Right lobe of liver (tissue), 6 donors: ENCODE measurements at regions not wholly inside any gene's neighbourhood (a gene's known extent, or its start where the extent isn't known, plus 50 kb on each side); places are given as distances from the start of the nearest gene placed in this dataset.

ENCODE experiments used
- ATAC-seq, 4 donors: fragments of 200-7000 bp; cut with Tn5 transposase; one replicate each; pipeline ENCODE4 v1.9.1; 2020; ENCODE audit warnings: mild to moderate bottlenecking in 4 of 4, moderate library complexity in 4 of 4
- DNase-seq, 3 donors: peaks; one replicate each; pipeline ENCODE4 v3.0.0-alpha.2; 2020
- H3K27ac ChIP-seq, 3 donors: fragments of 200-600 bp; one replicate each; pipeline ENCODE4 v1.8.0; 2022
- H3K27me3 ChIP-seq, 2 donors: fragments of 200-600 bp; one replicate each; pipeline ENCODE4 v1.8.0; 2022
- H3K36me3 ChIP-seq, 4 donors: fragments of 200-600 bp; sonication (generic) in 1 of 4; one replicate each; pipeline versions ENCODE4 v1.5.1 to v1.8.0; 2017 to 2022; ENCODE audit warnings: control low read depth in 1 of 4
- H3K4me1 ChIP-seq, 4 donors: fragments of 200-600 bp; sonication (generic) in 1 of 4; one replicate each; pipeline versions ENCODE4 v1.5.1 to v1.8.0; 2017 to 2022; ENCODE audit warnings: control low read depth in 1 of 4
- H3K4me3 ChIP-seq, 3 donors: fragments of 200-600 bp; one replicate each; pipeline ENCODE4 v1.8.0; 2022
- H3K9me3 ChIP-seq, 4 donors: fragments of 200-600 bp; sonication (generic) in 1 of 4; one replicate each; pipeline versions ENCODE4 v1.5.1 to v1.8.0; 2017 to 2022; ENCODE audit warnings: control low read depth in 1 of 4
- CTCF ChIP-seq, 4 donors: fragments of 200-600 bp in 3 of 4; fragments of 450-650 bp in 1 of 4; IDR thresholded peaks; one replicate each; pipeline versions ENCODE4 v1.5.1 to v1.8.0; 2016 to 2022; ENCODE audit warnings: antibody characterized with exemption in 4 of 4, mild to moderate bottlenecking in 2 of 4
- POLR2A ChIP-seq: fragments of 450-650 bp; IDR thresholded peaks from one replicate; pipeline ENCODE4 v1.6.1; 2017; ENCODE audit warnings: antibody characterized with exemption, mild to moderate bottlenecking
- WGBS: methylation state at CpG from one replicate; pipeline ENCODE4 v1.1.6; 2018; ENCODE audit warnings: low coverage, low lambda C conversion rate; ENCODE audit not compliant: insufficient coverage; ENCODE audit errors: missing lambda C conversion rate; 5-methylcytosine and 5-hydroxymethylcytosine counted together
- intact Hi-C, 2 donors: fragments of 100-400 bp; cut with DNase I; formaldehyde crosslinking; loops; one replicate each; pipeline versions ENCODE4 v1.11.2 to v1.14.1; 2022
- donor health status: DM: no; HTN: yes; CAD: no.
- donor health status: DM: no; HTN: no; CAD: no.
- donor health status: DM: no; HTN: no; CAD: no.
- donor health status: DM: no; HTN: yes; CAD: no.
- donor health status: DM: no; HTN: yes; CAD: no.

DNA sequence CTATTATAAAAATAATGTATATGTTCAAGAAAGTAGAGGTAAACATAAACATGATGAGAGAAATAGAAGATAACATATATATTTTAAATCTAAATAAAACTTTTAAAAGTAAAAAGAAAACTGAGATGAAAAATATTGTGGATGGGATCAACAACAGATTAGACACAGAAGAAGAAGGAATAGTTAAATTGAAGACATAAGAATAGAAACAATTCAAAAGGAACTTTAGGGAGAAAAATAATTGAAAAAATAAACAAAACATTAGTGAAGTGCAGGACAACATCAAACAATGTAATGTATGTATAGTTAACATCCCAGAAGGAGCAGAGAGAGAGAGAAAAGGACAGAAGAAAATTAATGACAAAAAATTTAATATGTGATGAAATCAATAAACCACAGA lies 228.1 kb upstream of the TNRC6C start:
- no peaks in the 10 kb centered on the region for H3K27me3 ChIP-seq
- no peak for DNase-seq
- H3K27ac ChIP-seq = no peak overlapping the region
- no peak for TF ChIP-seq POLR2A
- TF ChIP-seq CTCF (IDR thresholded peaks at IDR 0.05) = no peak
- H3K9me3 ChIP-seq = no peaks in the 10 kb centered on the region
- no peak for ATAC-seq
- intact Hi-C loops = no loop called here
- no peaks in the 10 kb centered on the region for H3K36me3 ChIP-seq
- H3K4me1 ChIP-seq = no peaks in the 10 kb centered on the region
- no peak overlapping the region for H3K4me3 ChIP-seq

DNA sequence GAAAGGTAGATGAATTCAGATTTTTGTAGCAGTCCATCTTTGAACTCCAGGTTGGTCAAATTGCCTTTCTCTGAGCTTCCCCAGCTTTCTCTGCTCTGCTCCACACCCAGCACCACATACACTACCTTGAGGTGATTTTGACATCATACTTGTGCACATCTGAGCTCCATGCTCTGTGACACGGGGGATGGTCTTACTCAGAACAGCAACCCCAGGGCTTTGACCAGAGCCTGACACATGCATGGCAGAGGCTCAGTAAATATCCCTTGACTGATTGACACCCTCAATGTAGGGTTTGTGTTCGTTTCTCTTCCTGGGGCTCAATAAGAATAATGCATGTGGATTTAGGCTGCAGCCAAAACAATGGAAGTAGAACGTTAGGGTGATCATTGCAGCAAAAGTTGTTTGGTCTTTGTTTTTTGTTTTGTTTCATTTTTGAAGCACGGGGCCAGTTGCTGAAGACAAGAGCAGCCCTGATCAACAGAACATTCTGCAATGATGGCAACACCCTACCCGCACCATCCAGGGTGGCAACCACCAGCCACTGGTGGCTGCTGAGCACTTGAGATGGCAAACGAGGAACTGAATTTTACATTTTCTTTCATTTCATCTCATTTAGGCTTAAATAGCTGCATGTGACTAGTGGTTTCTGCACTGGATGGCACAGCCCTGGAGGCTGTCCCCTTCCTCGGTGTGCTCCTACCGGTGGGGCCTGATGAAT lies 224.8 kb upstream of the TNRC6C start:
- H3K36me3 ChIP-seq = no peaks in the 10 kb centered on the region
- no peaks in the 10 kb centered on the region for H3K4me1 ChIP-seq
- no peak for TF ChIP-seq POLR2A
- no peak for TF ChIP-seq CTCF (IDR thresholded peaks at IDR 0.05)
- intact Hi-C loops = no loop called here
- no peaks in the 10 kb centered on the region for H3K27me3 ChIP-seq
- H3K9me3 ChIP-seq = no peaks in the 10 kb centered on the region
- 55% methylated on average over 8 of the region's 8 CpGs for WGBS
- DNase-seq = peak in 1 of 3 donors; percentile 13
- no peak overlapping the region for H3K4me3 ChIP-seq
- no peak for ATAC-seq
- no peak overlapping the region for H3K27ac ChIP-seq

DNA sequence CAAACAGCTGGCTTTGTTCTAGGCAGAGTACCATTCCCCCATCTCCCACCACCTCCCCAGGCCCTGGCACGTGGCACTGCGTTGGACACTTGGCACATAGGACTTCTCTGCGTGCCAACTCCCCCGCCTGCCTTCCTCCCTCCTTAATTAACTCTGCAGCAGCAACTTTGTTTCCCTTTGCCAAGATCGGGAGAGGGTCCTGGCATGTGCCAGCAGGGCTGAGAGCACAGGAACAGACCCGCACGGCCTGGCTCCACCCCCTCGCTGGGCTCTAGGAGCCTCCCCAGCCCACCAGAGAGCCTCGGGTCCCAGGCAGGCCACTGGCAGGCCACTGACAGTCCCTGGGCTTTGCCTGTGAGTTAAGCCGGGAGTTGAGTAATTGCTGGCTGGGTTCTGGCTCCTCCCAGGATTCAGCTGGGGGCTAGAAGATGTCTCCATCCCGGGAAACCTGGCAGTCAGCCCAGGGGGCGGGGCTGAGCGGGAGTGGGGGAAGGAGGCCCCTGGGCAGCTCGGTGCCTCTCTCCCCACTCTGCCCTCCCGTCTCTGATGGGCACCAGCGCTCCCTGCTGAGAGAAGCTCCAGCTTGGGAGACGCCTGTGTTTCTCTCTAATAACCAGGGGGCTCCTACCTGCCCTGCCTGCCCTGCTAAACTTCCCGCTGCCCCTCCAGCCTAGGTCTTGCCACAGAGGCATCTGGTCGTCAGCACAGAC lies 224.0 kb upstream of the TNRC6C start:
- TF ChIP-seq POLR2A (no peak), CTCF (IDR thresholded peaks at IDR 0.05) (no peak)
- Histone ChIP-seq H3K27me3 (no peaks in the 10 kb centered on the region), H3K4me3 (no peak overlapping the region), H3K36me3 (no peaks in the 10 kb centered on the region), H3K9me3 (no peaks in the 10 kb centered on the region), H3K27ac (no peak overlapping the region), H3K4me1 (no peaks in the 10 kb centered on the region)
- DNase-seq = peak in 1 of 3 donors; percentile 67
- intact Hi-C loops = no loop called here
- WGBS = 32% methylated on average over 3 of the region's 19 CpGs
- ATAC-seq = peak in 3 of 4 donors; percentile 35 to 43 (median 42)

- no peak overlapping the region for H3K4me3 ChIP-seq
- peak in 1 of 4 donors; percentile 19 for ATAC-seq
- DNase-seq = no peak
Measured at GRCh38 chr17:77735081-77735565, 223.4 kb upstream of the TNRC6C start.

More at GRCh38 chr17:77735081-77735565, 223.4 kb upstream of the TNRC6C start:
- intact Hi-C loops = no loop called here
- 28% methylated on average over 4 of the region's 10 CpGs for WGBS
- TF ChIP-seq POLR2A (no peak), CTCF (IDR thresholded peaks at IDR 0.05) (no peak)
- Histone ChIP-seq H3K27me3 (no peaks in the 10 kb centered on the region), H3K36me3 (no peaks in the 10 kb centered on the region), H3K27ac (no peak overlapping the region), H3K9me3 (no peaks in the 10 kb centered on the region), H3K4me1 (no peaks in the 10 kb centered on the region)
